ENCODE measurements at regions not wholly inside any gene's neighbourhood (a gene's known extent, or its start where the extent isn't known, plus 50 kb on each side); places are given as distances from the start of the nearest gene placed in this dataset.

DNA sequence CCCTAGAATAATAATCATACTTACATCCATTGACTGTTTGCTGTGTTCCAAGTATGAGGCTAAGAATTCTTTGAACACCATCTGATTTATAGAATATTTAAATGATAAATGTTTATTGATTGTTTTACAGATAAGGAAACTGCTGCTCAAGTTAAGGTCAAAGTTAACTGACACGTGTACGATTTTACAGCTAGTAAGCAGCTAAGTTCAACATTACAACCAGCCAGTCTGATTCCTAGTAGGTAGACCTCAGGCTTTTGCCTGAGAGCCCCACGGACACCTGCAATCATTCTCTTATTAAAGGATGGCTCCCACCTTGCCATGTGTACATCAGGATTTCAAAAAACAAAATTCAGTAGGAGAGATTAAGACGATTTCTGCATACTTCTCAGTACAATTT, 141.9 kb downstream of the SPRY2 start:
- WGBS: 93% methylated on average over 4 of the region's 4 CpGs
- Histone ChIP-seq H3K36me3 (ENCODE audit: control insufficient read depth in 2 of 2, insufficient read depth in 2 of 2, low read length in 1 of 2) (no peaks in the 10 kb centered on the region), H3K27ac (ENCODE audit: low read depth in 1 of 2, low read length in 1 of 2) (no peak overlapping the region), H3K4me1 (ENCODE audit: control insufficient read depth in 2 of 2, insufficient read depth in 2 of 2, low read length in 2 of 2) (no peaks in the 10 kb centered on the region), H3K27me3 (ENCODE audit: control insufficient read depth in 2 of 2, insufficient read depth in 1 of 2, low read length in 1 of 2) (no peaks in the 10 kb centered on the region), H3K9me3 (ENCODE audit: control insufficient read depth in 2 of 2, insufficient read depth in 1 of 2, low read length in 1 of 2) (no peaks in the 10 kb centered on the region), H3K4me3 (ENCODE audit: low read length in 2 of 2) (no peak overlapping the region)
- no peak for DNase-seq (ENCODE audit: low read depth in 6 of 9, low spot score in 9 of 9)

- Histone ChIP-seq H3K4me3 (ENCODE audit: low read length in 2 of 2) (no peak overlapping the region), H3K27ac (ENCODE audit: low read depth in 1 of 2, low read length in 1 of 2) (no peak overlapping the region), H3K9me3 (ENCODE audit: control insufficient read depth in 2 of 2, insufficient read depth in 1 of 2, low read length in 1 of 2) (no peaks in the 10 kb centered on the region), H3K27me3 (ENCODE audit: control insufficient read depth in 2 of 2, insufficient read depth in 1 of 2, low read length in 1 of 2) (no peaks in the 10 kb centered on the region), H3K4me1 (ENCODE audit: control insufficient read depth in 2 of 2, insufficient read depth in 2 of 2, low read length in 2 of 2) (no peaks in the 10 kb centered on the region), H3K36me3 (ENCODE audit: control insufficient read depth in 2 of 2, insufficient read depth in 2 of 2, low read length in 1 of 2) (no peaks in the 10 kb centered on the region)
- WGBS: over 99% methylated on average over 2 of the region's 2 CpGs
- no peak for DNase-seq (ENCODE audit: low read depth in 6 of 9, low spot score in 9 of 9)
Observed at GRCh38 chr13:80196756-80197155, 144.2 kb downstream of the SPRY2 start.

DNA sequence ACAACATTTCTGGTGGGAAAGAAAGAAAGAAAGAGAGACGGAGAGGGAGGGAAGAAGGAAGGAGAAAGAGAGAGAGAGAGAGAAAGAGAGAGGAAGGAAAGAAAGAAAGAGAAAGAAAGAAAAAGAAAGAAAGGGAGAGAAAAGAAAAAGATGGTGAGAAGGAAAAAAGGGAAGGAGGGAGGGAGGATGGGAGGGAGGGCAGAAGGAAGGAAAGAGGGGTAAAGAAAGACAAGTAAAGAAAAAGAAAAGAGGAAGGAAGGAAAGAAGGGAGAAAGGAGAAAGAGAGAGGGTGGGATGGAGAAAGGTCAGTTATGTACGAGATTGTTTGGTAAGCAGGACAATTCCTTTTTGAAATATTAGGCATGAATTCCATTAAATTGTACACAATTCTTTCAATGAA, 145.3 kb downstream of the SPRY2 start:
- H3K27ac ChIP-seq (ENCODE audit: low read depth in 1 of 2, low read length in 1 of 2): no peak overlapping the region
- H3K4me3 ChIP-seq (ENCODE audit: low read length in 2 of 2): no peak overlapping the region
- no peak for DNase-seq (ENCODE audit: low read depth in 6 of 9, low spot score in 9 of 9)
- no peaks in the 10 kb centered on the region for H3K27me3 ChIP-seq (ENCODE audit: control insufficient read depth in 2 of 2, insufficient read depth in 1 of 2, low read length in 1 of 2)
- no peaks in the 10 kb centered on the region for H3K36me3 ChIP-seq (ENCODE audit: control insufficient read depth in 2 of 2, insufficient read depth in 2 of 2, low read length in 1 of 2)
- H3K9me3 ChIP-seq (ENCODE audit: control insufficient read depth in 2 of 2, insufficient read depth in 1 of 2, low read length in 1 of 2): no peaks in the 10 kb centered on the region
- H3K4me1 ChIP-seq (ENCODE audit: control insufficient read depth in 2 of 2, insufficient read depth in 2 of 2, low read length in 2 of 2): no peaks in the 10 kb centered on the region
- WGBS: 98% methylated on average over 2 of the region's 2 CpGs

- WGBS: 98% methylated on average over 11 of the region's 11 CpGs
- Histone ChIP-seq H3K36me3 (ENCODE audit: control insufficient read depth in 2 of 2, insufficient read depth in 2 of 2, low read length in 1 of 2) (no peaks in the 10 kb centered on the region), H3K27ac (ENCODE audit: low read depth in 1 of 2, low read length in 1 of 2) (no peak overlapping the region), H3K4me1 (ENCODE audit: control insufficient read depth in 2 of 2, insufficient read depth in 2 of 2, low read length in 2 of 2) (no peaks in the 10 kb centered on the region), H3K27me3 (ENCODE audit: control insufficient read depth in 2 of 2, insufficient read depth in 1 of 2, low read length in 1 of 2) (no peaks in the 10 kb centered on the region), H3K9me3 (ENCODE audit: control insufficient read depth in 2 of 2, insufficient read depth in 1 of 2, low read length in 1 of 2) (no peaks in the 10 kb centered on the region), H3K4me3 (ENCODE audit: low read length in 2 of 2) (no peak overlapping the region)
- DNase-seq (ENCODE audit: low read depth in 6 of 9, low spot score in 9 of 9): no peak
Observed at GRCh38 chr13:80189889-80190597, 150.9 kb downstream of the SPRY2 start.

DNA sequence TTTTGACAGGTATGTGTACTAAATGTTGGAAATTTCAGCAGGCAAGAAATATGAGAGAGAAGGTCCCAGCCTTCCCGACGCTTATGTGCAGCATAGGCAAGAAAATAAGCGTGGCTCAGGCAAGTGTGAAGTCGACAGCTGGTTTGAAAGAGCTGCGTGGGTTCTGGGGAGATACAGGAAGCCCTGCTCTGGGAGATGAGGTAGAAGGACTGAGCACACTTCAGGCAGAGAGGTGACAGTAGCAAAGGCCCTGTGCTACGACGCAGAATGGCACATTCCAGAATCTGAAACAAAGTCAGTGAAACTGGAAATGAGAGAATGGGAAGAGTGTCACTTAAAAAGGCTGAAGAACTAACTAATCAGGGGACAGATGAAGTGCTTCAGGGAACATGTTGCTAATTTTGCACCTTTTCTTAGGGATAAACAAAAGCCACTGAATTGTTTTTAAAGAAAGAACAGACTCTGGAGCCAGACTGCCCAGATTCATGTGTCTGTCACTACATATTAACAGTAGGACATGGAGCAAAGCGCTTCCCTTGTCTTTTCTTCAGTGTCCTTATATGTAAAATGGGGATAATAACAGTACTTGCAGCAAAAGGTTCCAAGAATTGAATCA, 160.1 kb downstream of the SPRY2 start:
- no peak overlapping the region for H3K27ac ChIP-seq (ENCODE audit: low read depth in 1 of 2, low read length in 1 of 2)
- no peaks in the 10 kb centered on the region for H3K9me3 ChIP-seq (ENCODE audit: control insufficient read depth in 2 of 2, insufficient read depth in 1 of 2, low read length in 1 of 2)
- DNase-seq (ENCODE audit: low read depth in 6 of 9, low spot score in 9 of 9): peak in 6 of 9 donors; percentile 3 to 49 (median 29)
- H3K4me3 ChIP-seq (ENCODE audit: low read length in 2 of 2): no peak overlapping the region
- 76% methylated on average over 8 of the region's 8 CpGs for WGBS
- peaks cover 0 to 5% of the 10 kb centered on the region in 2 donors for H3K4me1 ChIP-seq (ENCODE audit: control insufficient read depth in 2 of 2, insufficient read depth in 2 of 2, low read length in 2 of 2)
- H3K27me3 ChIP-seq (ENCODE audit: control insufficient read depth in 2 of 2, insufficient read depth in 1 of 2, low read length in 1 of 2): no peaks in the 10 kb centered on the region
- H3K36me3 ChIP-seq (ENCODE audit: control insufficient read depth in 2 of 2, insufficient read depth in 2 of 2, low read length in 1 of 2): no peaks in the 10 kb centered on the region

DNA sequence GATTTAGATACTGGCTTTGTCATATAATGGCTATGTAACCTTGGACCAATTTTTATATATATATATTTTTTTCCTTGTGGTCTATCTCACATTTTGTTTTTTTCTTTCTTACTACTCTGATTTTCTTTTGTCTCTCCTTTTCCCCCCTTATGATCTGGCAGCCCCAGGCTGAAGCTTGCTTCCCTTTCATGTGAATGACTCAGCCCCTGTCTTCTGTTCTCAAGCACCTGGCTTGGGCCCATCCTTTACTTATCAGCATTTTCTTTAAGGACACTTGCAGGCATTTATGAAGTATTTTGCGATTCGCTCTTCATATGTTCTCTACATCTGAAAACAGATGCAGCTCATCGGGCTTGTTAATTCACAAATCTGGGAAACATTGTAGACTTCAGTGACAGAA, 163.6 kb downstream of the SPRY2 start:
- Histone ChIP-seq H3K9me3 (ENCODE audit: control insufficient read depth in 2 of 2, insufficient read depth in 1 of 2, low read length in 1 of 2) (no peaks in the 10 kb centered on the region), H3K4me1 (ENCODE audit: control insufficient read depth in 2 of 2, insufficient read depth in 2 of 2, low read length in 2 of 2) (peaks cover 0 to 5% of the 10 kb centered on the region in 2 donors), H3K27ac (ENCODE audit: low read depth in 1 of 2, low read length in 1 of 2) (no peak overlapping the region), H3K27me3 (ENCODE audit: control insufficient read depth in 2 of 2, insufficient read depth in 1 of 2, low read length in 1 of 2) (no peaks in the 10 kb centered on the region), H3K4me3 (ENCODE audit: low read length in 2 of 2) (no peak overlapping the region), H3K36me3 (ENCODE audit: control insufficient read depth in 2 of 2, insufficient read depth in 2 of 2, low read length in 1 of 2) (no peaks in the 10 kb centered on the region)
- WGBS: 91% methylated on average over 3 of the region's 3 CpGs
- DNase-seq (ENCODE audit: low read depth in 6 of 9, low spot score in 9 of 9): peak in 3 of 9 donors; percentile 14 to 46 (median 15)

GRCh38 chr13:80173224-80173623, 167.7 kb downstream of the SPRY2 start:
- Histone ChIP-seq H3K9me3 (ENCODE audit: control insufficient read depth in 2 of 2, insufficient read depth in 1 of 2, low read length in 1 of 2) (no peaks in the 10 kb centered on the region), H3K27me3 (ENCODE audit: control insufficient read depth in 2 of 2, insufficient read depth in 1 of 2, low read length in 1 of 2) (no peaks in the 10 kb centered on the region), H3K4me1 (ENCODE audit: control insufficient read depth in 2 of 2, insufficient read depth in 2 of 2, low read length in 2 of 2) (no peaks in the 10 kb centered on the region), H3K4me3 (ENCODE audit: low read length in 2 of 2) (no peak overlapping the region), H3K27ac (ENCODE audit: low read depth in 1 of 2, low read length in 1 of 2) (no peak overlapping the region), H3K36me3 (ENCODE audit: control insufficient read depth in 2 of 2, insufficient read depth in 2 of 2, low read length in 1 of 2) (no peaks in the 10 kb centered on the region)
- 64% methylated on average over 2 of the region's 2 CpGs for WGBS
- DNase-seq (ENCODE audit: low read depth in 6 of 9, low spot score in 9 of 9): peak in 2 of 9 donors; percentile 9 to 32

DNA sequence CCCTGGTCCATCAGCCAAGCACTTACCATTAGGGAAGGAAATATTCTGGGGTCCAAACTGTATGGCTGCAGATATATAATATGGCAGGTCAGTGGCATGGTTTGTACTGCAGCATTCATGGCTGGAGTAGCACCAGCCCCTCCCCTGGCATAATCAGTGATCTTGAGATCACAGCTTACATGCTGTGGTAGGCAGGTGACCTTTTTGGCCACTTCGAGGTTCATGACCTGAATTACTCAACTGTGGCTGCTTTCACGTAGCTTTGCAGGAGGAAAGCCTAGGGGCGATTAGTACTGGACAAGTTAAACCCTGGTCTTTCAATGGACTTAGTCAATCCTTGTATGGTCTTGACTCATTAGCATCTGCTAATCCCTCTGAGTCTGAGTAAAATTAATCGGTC, 169.8 kb downstream of the SPRY2 start:
- no peak for DNase-seq (ENCODE audit: low read depth in 6 of 9, low spot score in 9 of 9)
- Histone ChIP-seq H3K4me3 (ENCODE audit: low read length in 2 of 2) (no peak overlapping the region), H3K27ac (ENCODE audit: low read depth in 1 of 2, low read length in 1 of 2) (no peak overlapping the region), H3K27me3 (ENCODE audit: control insufficient read depth in 2 of 2, insufficient read depth in 1 of 2, low read length in 1 of 2) (no peaks in the 10 kb centered on the region), H3K4me1 (ENCODE audit: control insufficient read depth in 2 of 2, insufficient read depth in 2 of 2, low read length in 2 of 2) (no peaks in the 10 kb centered on the region), H3K9me3 (ENCODE audit: control insufficient read depth in 2 of 2, insufficient read depth in 1 of 2, low read length in 1 of 2) (no peaks in the 10 kb centered on the region), H3K36me3 (ENCODE audit: control insufficient read depth in 2 of 2, insufficient read depth in 2 of 2, low read length in 1 of 2) (no peaks in the 10 kb centered on the region)
- WGBS: 97% methylated on average over 4 of the region's 4 CpGs

DNA sequence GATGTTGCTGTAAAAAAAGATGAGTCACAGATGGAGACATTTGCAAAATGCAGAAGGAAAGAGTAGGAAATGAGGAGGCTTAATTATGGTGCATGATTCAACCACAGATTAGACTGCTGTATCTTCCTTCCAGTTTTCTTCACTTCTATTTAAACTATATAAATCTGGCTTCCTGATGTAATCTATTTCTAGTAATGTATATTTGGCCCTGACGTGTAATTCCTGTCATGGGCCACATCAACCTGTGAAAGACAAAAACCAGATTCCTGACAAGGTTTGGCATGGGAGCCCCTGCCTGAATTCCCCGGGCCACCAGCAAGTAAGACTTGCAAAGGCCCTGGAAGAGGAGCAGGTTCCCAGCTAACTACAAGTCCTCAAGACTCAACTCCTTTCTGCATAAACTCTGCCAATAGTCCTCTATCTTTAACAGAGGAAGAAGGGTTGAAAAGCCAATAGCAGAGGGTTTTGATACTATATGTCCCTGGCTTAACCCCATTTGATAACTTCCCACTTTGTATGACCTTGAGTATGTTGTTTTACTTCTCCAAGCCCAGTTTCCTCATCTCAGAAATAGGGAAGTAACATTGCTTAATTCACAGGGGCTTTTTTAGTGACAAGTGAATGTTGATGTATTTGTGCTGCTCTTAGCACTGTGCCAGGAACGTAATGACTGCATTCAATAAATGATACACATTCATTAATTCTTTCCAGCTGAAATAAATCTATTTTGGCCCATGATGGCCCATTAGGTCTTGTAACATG, 172.7 kb downstream of the SPRY2 start:
- no peaks in the 10 kb centered on the region for H3K9me3 ChIP-seq (ENCODE audit: control insufficient read depth in 2 of 2, insufficient read depth in 1 of 2, low read length in 1 of 2)
- no peak overlapping the region for H3K27ac ChIP-seq (ENCODE audit: low read depth in 1 of 2, low read length in 1 of 2)
- H3K4me1 ChIP-seq (ENCODE audit: control insufficient read depth in 2 of 2, insufficient read depth in 2 of 2, low read length in 2 of 2): peaks cover 0 to 2% of the 10 kb centered on the region in 2 donors
- no peak for DNase-seq (ENCODE audit: low read depth in 6 of 9, low spot score in 9 of 9)
- H3K4me3 ChIP-seq (ENCODE audit: low read length in 2 of 2): no peak overlapping the region
- 77% methylated on average over 3 of the region's 3 CpGs for WGBS
- no peaks in the 10 kb centered on the region for H3K27me3 ChIP-seq (ENCODE audit: control insufficient read depth in 2 of 2, insufficient read depth in 1 of 2, low read length in 1 of 2)
- H3K36me3 ChIP-seq (ENCODE audit: control insufficient read depth in 2 of 2, insufficient read depth in 2 of 2, low read length in 1 of 2): no peaks in the 10 kb centered on the region

All from thymus (tissue), 11 donors.